C4-2B (cell line): ENCODE measurements at regions not wholly inside any gene's neighbourhood (a gene's known extent, or its start where the extent isn't known, plus 50 kb on each side); places are given as distances from the start of the nearest gene placed in this dataset.

ENCODE experiments used
- H3K27ac ChIP-seq: fragments of 450-650 bp; 2 replicates; pipeline ENCODE4 v1.5.1; 2017
- CTCF ChIP-seq: fragments of 450-650 bp; conservative IDR thresholded peaks from 2 replicates; pipeline ENCODE4 v1.5.1; 2017; ENCODE audit warnings: mild to moderate bottlenecking
- ZFX ChIP-seq: fragments of 450-650 bp; IDR thresholded peaks from 2 replicates; pipeline ENCODE4 v1.6.1; 2017

GRCh38 chr7:46396481-46396880 is 475.4 kb upstream of the IGFBP3 start:
- TF ChIP-seq ZFX (no peak), CTCF (no peak)
- H3K27ac ChIP-seq, result no peak overlapping the region

GRCh38 chr7:46393142-46393541 is 472.1 kb upstream of the IGFBP3 start:
- H3K27ac ChIP-seq, result no peak overlapping the region
- TF ChIP-seq ZFX (no peak), CTCF (no peak)

- no peak overlapping the region for H3K27ac ChIP-seq
- TF ChIP-seq CTCF (no peak), ZFX (no peak)
These were observed 470.4 kb upstream of the IGFBP3 start for GRCh38 chr7:46391231-46392201.

GRCh38 chr7:46390042-46390441 is 469.0 kb upstream of the IGFBP3 start:
- H3K27ac ChIP-seq, result no peak overlapping the region
- TF ChIP-seq CTCF (peak; percentile 12; the same call in 1 of the 2 replicates), ZFX (no peak)

- TF ChIP-seq CTCF (no peak), ZFX (no peak)
- no peak overlapping the region for H3K27ac ChIP-seq
These were observed 468.1 kb upstream of the IGFBP3 start for GRCh38 chr7:46389146-46389545.

GRCh38 chr7:46387646-46388045 is 466.6 kb upstream of the IGFBP3 start:
- TF ChIP-seq CTCF, result no peak
- TF ChIP-seq ZFX, result no peak
- no peak overlapping the region for H3K27ac ChIP-seq

GRCh38 chr7:46386428-46387399 is 465.6 kb upstream of the IGFBP3 start:
- TF ChIP-seq CTCF, result no peak
- no peak for TF ChIP-seq ZFX
- H3K27ac ChIP-seq, result no peak overlapping the region
